ENCODE measurements at regions not wholly inside any gene's neighbourhood (a gene's known extent, or its start where the extent isn't known, plus 50 kb on each side); places are given as distances from the start of the nearest gene placed in this dataset.

- Histone ChIP-seq H3K9me3 (ENCODE audit: control insufficient read depth, low read length) (no peaks in the 10 kb centered on the region), H3K36me3 (ENCODE audit: control insufficient read depth, insufficient read depth, low read length) (no peaks in the 10 kb centered on the region), H3K9ac (ENCODE audit: low read length) (peak overlapping the region; percentile 24), H3K4me3 (ENCODE audit: low read length) (no peak overlapping the region), H3K27me3 (ENCODE audit: control insufficient read depth, insufficient read depth, low read length) (no peaks in the 10 kb centered on the region), H3K4me1 (ENCODE audit: control insufficient read depth, insufficient read depth, low read length) (peaks cover 68% of the 10 kb centered on the region)
Observed at GRCh38 chr9:127553793-127554192, 58.3 kb upstream of the STXBP1 start.

GRCh38 chr9:127554966-127555839 is 56.9 kb upstream of the STXBP1 start:
- no peaks in the 10 kb centered on the region for H3K27me3 ChIP-seq (ENCODE audit: control insufficient read depth, insufficient read depth, low read length)
- H3K36me3 ChIP-seq (ENCODE audit: control insufficient read depth, insufficient read depth, low read length): no peaks in the 10 kb centered on the region
- H3K4me1 ChIP-seq (ENCODE audit: control insufficient read depth, insufficient read depth, low read length): peaks cover 67% of the 10 kb centered on the region
- H3K9ac ChIP-seq (ENCODE audit: low read length): peak overlapping the region; percentile 25
- H3K4me3 ChIP-seq (ENCODE audit: low read length): no peak overlapping the region
- H3K9me3 ChIP-seq (ENCODE audit: control insufficient read depth, low read length): no peaks in the 10 kb centered on the region

DNA sequence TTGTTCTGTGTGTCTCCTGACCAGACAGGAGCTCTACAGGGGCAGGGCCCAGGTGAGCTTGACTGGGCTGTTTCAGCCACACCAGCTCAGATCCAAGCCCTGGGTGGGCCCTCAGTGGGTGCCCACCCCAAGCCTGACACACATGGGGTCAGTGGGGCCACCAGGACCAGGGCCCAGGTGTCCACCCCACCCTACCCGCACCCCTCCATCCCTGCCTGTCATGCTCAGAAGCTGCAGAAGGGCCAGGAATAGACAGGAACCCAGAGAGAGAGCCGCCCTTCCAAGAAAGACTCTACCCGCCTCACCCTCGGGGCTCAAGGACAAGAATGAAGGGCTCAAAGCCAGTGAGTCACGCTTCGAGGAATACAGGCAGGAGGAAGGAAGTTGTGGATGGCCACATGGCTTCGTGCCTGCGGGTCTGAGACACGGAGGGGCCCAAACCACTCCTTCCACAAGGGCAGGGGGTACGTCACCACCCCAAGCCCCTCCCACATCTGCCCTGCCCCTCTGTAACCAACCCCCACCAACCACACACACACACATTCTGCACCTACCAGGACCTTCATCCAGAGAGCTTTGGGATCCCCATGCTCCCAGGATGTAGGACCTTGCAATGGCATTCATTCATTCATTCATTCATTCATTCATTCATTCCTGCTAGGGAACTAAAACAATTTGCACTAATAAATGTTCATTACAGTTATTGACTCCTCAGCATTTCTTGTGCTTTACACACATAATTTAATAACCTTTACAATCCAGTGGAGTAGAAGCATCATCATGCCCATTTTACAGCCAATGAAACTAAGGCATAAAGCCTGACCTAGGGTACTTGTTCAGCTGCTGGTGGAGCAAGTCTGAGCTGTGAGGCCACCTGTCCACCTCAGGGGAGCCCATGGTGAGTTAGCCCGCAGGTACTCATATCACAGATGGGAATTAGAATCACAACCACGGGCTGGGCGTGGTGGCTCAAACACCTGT is 55.9 kb upstream of the STXBP1 start:
- Histone ChIP-seq H3K4me3 (ENCODE audit: low read length) (no peak overlapping the region), H3K27me3 (ENCODE audit: control insufficient read depth, insufficient read depth, low read length) (no peaks in the 10 kb centered on the region), H3K9me3 (ENCODE audit: control insufficient read depth, low read length) (no peaks in the 10 kb centered on the region), H3K4me1 (ENCODE audit: control insufficient read depth, insufficient read depth, low read length) (peaks cover 67% of the 10 kb centered on the region), H3K36me3 (ENCODE audit: control insufficient read depth, insufficient read depth, low read length) (peaks cover 9% of the 10 kb centered on the region), H3K9ac (ENCODE audit: low read length) (peak overlapping the region; percentile 25)

DNA sequence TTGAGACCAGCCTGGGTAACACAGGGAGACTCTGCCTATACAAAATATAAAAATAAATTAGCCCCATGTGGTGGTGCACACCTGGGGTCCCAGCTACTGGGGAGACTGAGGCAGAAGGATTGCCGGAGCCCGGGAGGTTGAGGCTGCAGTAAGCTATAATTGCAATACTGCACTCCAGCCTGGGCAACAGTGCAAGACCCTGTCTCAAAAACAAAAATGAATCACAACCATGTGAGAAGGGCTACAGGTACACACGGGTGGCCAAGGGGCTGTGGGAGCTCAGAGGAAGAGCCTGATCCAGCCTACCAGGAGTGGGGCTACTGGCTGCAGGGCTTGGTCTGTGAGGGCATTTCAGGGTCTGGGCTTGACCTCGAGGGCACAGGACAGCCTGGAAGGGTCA is 55.2 kb upstream of the STXBP1 start:
- no peak overlapping the region for H3K4me3 ChIP-seq (ENCODE audit: low read length)
- no peak overlapping the region for H3K9ac ChIP-seq (ENCODE audit: low read length)
- H3K9me3 ChIP-seq (ENCODE audit: control insufficient read depth, low read length): no peaks in the 10 kb centered on the region
- H3K27me3 ChIP-seq (ENCODE audit: control insufficient read depth, insufficient read depth, low read length): no peaks in the 10 kb centered on the region
- peaks cover 9% of the 10 kb centered on the region for H3K36me3 ChIP-seq (ENCODE audit: control insufficient read depth, insufficient read depth, low read length)
- peaks cover 71% of the 10 kb centered on the region for H3K4me1 ChIP-seq (ENCODE audit: control insufficient read depth, insufficient read depth, low read length)

- Histone ChIP-seq H3K36me3 (ENCODE audit: control insufficient read depth, insufficient read depth, low read length) (peaks cover 9% of the 10 kb centered on the region), H3K9ac (ENCODE audit: low read length) (peak overlapping the region; percentile 46), H3K9me3 (ENCODE audit: control insufficient read depth, low read length) (no peaks in the 10 kb centered on the region), H3K4me3 (ENCODE audit: low read length) (no peak overlapping the region), H3K27me3 (ENCODE audit: control insufficient read depth, insufficient read depth, low read length) (no peaks in the 10 kb centered on the region), H3K4me1 (ENCODE audit: control insufficient read depth, insufficient read depth, low read length) (peaks cover 73% of the 10 kb centered on the region)
Observed at GRCh38 chr9:127557466-127557869, 54.6 kb upstream of the STXBP1 start.

GRCh38 chr9:127557998-127558546 is 54.0 kb upstream of the STXBP1 start:
- no peak overlapping the region for H3K4me3 ChIP-seq (ENCODE audit: low read length)
- peaks cover 9% of the 10 kb centered on the region for H3K36me3 ChIP-seq (ENCODE audit: control insufficient read depth, insufficient read depth, low read length)
- no peaks in the 10 kb centered on the region for H3K27me3 ChIP-seq (ENCODE audit: control insufficient read depth, insufficient read depth, low read length)
- peaks cover 79% of the 10 kb centered on the region for H3K4me1 ChIP-seq (ENCODE audit: control insufficient read depth, insufficient read depth, low read length)
- peak overlapping the region; percentile 46 for H3K9ac ChIP-seq (ENCODE audit: low read length)
- no peaks in the 10 kb centered on the region for H3K9me3 ChIP-seq (ENCODE audit: control insufficient read depth, low read length)

GRCh38 chr9:127558581-127559246 is 53.4 kb upstream of the STXBP1 start:
- no peaks in the 10 kb centered on the region for H3K27me3 ChIP-seq (ENCODE audit: control insufficient read depth, insufficient read depth, low read length)
- H3K9ac ChIP-seq (ENCODE audit: low read length): peak overlapping the region; percentile 35

DNA sequence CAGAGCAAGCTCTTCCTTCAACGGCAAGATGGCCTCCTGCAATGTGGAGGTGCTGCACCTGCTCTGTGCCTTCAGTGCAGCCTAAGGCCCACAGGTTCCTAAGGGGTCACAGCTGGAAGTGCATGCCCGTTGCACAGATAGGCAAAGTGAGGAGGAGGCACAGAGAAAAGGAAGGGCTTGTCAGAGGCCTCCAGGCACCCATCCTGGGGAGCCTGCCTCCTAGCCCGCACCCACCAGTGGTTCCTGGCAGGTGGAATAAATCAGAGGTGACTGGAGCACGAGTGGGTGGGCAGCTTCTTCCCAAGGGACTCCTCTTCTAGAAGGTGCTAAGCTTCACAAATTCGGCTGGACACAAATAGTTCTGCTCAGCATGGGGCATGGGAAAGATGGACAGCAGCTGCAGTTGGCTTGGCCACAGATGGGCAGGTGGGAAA is 52.8 kb upstream of the STXBP1 start:
- H3K4me3 ChIP-seq (ENCODE audit: low read length): no peak overlapping the region
- peaks cover 86% of the 10 kb centered on the region for H3K4me1 ChIP-seq (ENCODE audit: control insufficient read depth, insufficient read depth, low read length)
- H3K9me3 ChIP-seq (ENCODE audit: control insufficient read depth, low read length): no peaks in the 10 kb centered on the region
- H3K9ac ChIP-seq (ENCODE audit: low read length): peak overlapping the region; percentile 35
- no peaks in the 10 kb centered on the region for H3K27me3 ChIP-seq (ENCODE audit: control insufficient read depth, insufficient read depth, low read length)
- H3K36me3 ChIP-seq (ENCODE audit: control insufficient read depth, insufficient read depth, low read length): peaks cover 9% of the 10 kb centered on the region

More at GRCh38 chr9:127558581-127559246, 53.4 kb upstream of the STXBP1 start:
- no peaks in the 10 kb centered on the region for H3K9me3 ChIP-seq (ENCODE audit: control insufficient read depth, low read length)
- H3K4me3 ChIP-seq (ENCODE audit: low read length): no peak overlapping the region
- H3K4me1 ChIP-seq (ENCODE audit: control insufficient read depth, insufficient read depth, low read length): peaks cover 84% of the 10 kb centered on the region
- H3K36me3 ChIP-seq (ENCODE audit: control insufficient read depth, insufficient read depth, low read length): peaks cover 9% of the 10 kb centered on the region

GRCh38 chr9:127561491-127562278 is 50.4 kb upstream of the STXBP1 start:
- no peak overlapping the region for H3K4me3 ChIP-seq (ENCODE audit: low read length)
- peaks cover 9% of the 10 kb centered on the region for H3K36me3 ChIP-seq (ENCODE audit: control insufficient read depth, insufficient read depth, low read length)
- H3K4me1 ChIP-seq (ENCODE audit: control insufficient read depth, insufficient read depth, low read length): peaks cover 87% of the 10 kb centered on the region

More at GRCh38 chr9:127561491-127562278, 50.4 kb upstream of the STXBP1 start:
- no peaks in the 10 kb centered on the region for H3K27me3 ChIP-seq (ENCODE audit: control insufficient read depth, insufficient read depth, low read length)
- H3K9me3 ChIP-seq (ENCODE audit: control insufficient read depth, low read length): no peaks in the 10 kb centered on the region
- H3K9ac ChIP-seq (ENCODE audit: low read length): peak overlapping the region; percentile 30

Measured in mucosa of stomach (tissue), 1 donor.